ENCODE measurements at regions not wholly inside any gene's neighbourhood (a gene's known extent, or its start where the extent isn't known, plus 50 kb on each side); places are given as distances from the start of the nearest gene placed in this dataset.
"Not testable (repeated sequence)": the region's sequence is repeated elsewhere in the genome, so short reads cannot be mapped to it uniquely, and the experiment has no call there.

GRCh38 chr16:86337581-86338402 lies 172.5 kb upstream of the FOXF1 start:
- DNase-seq = no peak

DNA sequence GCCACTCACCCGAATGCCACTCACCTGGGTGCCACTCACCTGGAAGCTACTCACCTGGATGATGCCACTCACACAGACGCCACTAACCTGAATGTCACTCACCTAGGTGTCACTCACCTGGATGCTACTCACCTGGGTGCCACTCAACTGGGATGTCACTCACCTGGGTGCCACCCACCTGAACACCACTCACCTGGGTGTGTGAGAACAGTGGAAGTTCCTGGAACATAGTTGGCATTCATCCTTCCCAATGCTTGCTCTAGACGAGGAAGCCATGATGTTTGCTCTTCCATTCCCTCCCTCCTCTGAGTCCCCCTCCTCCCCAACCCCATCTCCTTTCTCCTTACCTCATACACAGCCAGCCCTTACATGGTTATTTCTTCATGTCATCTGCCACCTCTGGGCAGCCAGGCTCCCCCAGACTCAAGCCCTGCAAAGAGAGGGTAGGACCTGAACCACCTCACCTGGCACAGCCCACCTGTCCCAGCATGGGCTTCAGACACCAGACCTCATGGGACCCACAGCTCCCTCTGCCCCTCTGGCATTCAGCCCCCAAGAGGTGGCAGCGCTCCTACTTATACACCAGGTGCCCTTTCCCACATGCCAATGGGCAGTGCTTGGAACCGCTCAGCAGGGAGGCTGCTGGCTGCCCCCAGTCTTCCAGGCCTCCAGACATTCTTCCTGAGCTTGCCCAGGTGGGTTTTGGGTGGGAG lies 171.8 kb upstream of the FOXF1 start:
- no peak for DNase-seq

GRCh38 chr16:86342161-86342834 lies 168.0 kb upstream of the FOXF1 start:
- DNase-seq = no peak

GRCh38 chr16:86343027-86343795 lies 167.1 kb upstream of the FOXF1 start:
- no peak for DNase-seq

- no peak for DNase-seq
Observed at GRCh38 chr16:86343796-86344585, 166.3 kb upstream of the FOXF1 start.

- no peak for DNase-seq
Observed at GRCh38 chr16:86344586-86344871, 165.8 kb upstream of the FOXF1 start.

DNA sequence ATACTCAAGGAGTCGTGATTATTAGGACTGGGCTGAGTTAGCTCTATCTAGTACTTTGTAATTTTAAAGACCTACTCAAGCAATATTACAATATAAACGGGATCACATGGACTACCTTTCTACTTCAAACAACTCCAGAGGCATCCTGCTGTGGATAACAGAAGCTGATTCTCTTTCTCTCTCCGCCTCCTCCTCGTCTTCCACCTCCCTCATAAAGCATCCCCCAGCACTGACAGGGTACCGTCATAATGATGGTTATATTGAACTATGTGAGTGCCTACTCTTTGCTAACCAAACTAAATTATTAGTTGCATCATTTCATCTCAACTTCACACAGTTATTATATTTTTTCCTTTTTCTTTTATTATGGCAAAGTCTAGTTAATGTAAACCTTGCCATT lies 165.4 kb upstream of the FOXF1 start:
- DNase-seq = no peak

GRCh38 chr16:86345516-86345915 lies 164.8 kb upstream of the FOXF1 start:
- no peak for DNase-seq

GRCh38 chr16:86346034-86346433 lies 164.3 kb upstream of the FOXF1 start:
- DNase-seq = no peak

DNA sequence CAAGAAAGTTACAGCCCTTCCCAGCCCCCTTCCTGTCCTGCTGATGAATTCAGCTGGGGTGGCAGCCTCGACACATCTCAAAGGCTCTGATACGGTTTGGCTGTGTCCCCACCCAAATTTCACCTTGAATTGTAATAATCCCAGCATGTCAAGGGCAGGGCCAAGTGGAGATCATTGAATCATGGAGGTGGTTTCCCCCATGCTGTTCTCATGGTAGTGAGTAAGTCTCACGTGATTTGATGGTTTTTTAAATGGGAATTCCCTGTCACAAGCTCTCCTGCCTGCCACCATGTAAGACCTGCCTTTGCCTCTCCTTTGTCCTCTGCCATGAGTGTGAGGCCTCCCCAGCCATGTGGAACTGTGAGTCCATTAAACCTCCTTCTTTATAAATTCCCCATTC lies 163.2 kb upstream of the FOXF1 start:
- DNase-seq = no peak

GRCh38 chr16:86347916-86348555 lies 162.3 kb upstream of the FOXF1 start:
- no peak for DNase-seq

DNA sequence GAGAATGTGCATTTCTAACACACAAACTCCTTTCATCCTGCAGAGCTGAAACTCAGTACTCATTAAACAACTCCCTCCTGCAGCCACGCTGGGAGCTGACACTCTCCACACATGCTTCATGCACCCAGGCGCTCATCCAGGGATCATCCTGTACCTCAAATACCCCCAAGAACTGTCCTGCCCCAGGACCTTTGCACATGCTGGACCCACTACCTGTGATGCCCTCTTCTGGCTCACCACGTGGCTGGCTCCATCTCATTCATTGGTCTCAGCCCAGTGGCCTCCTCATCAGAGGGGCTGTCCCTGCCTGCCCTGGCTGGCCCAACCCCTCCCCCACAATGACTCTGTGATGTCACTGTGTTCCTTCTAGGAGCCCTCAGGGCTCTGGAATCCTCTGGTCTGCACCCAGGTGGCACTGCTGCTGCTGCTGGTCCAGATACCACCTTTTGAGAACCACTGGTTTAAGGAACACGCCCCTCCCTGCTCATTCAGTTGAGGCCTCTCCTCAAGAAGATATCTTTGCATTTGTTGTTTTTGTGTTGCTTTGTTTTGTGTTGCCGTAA lies 160.9 kb upstream of the FOXF1 start:
- DNase-seq = no peak

- no peak for DNase-seq
Observed at GRCh38 chr16:86350289-86350688, 160.0 kb upstream of the FOXF1 start.

DNA sequence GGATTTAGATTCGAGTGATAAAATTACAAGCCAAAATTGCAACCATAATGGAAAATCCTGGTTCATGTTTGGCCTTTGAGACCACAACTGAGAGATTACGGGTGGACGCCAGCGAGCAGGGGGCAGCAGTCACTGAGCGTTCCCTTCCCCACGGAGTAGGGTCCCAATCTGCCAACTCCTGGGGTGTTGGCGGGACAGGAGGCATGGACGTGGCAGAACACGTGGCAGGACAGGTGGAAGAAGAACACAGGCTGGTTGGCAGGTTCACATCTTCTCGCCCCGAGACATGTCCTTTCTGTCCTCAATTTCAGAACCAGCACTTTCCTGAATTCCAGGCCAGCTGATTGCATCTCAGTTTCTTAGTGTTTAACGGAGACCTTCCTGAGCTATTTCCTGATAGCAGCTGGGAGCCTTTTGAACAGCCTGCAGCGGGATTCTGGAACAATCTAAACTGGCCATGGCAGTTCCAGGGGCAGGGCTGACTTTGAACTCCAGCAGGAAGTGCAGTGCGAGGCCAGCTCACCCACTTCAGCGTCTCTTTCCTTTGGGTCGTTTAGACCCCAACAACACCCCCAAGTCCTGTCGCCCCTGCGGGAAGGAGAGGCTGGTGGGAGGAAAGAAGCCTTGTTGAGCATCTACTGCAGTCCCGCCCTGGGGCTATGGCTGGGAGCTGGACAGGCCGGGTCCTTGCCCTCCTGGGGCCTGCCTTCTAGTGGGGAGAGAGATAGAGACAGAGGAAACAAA lies 159.1 kb upstream of the FOXF1 start:
- no peak for DNase-seq

DNA sequence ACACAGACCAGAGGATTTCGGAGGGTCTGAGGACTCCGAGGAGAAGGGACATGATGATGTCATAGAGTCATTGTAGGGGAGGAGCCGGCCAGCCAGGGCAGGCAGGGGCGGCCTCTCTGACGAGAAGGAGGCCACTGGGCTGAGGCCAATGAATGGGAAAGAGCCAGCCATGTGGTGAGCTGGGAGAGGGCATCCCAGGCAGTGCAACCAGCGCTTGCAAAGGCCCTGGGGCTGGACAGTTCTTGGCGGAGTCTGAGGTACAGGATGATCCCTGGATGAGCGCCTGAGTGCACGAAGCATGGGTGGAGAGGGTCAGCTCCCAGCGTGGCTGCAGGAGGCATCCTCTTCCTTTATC lies 158.6 kb upstream of the FOXF1 start:
- DNase-seq = not testable (repeated sequence)

DNA sequence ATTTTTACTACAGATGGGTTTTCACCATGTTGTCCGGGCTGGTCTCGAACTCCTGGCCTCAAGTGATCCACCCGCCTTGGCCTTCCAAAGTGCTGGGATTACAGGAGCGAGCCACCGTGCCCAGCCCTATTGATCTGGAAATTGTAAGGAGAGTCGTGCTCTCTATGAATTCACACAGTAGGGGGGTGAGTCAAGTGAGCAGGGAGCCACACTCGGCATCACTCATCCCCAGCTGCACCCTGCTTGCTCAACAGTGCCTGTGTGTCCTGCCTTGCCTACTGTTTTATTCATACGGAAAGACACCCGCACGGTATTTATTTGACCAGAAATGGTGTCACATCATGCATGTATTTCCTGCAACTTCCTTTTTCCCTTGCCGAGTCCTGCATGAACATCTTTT lies 157.2 kb upstream of the FOXF1 start:
- DNase-seq = no peak

DNA sequence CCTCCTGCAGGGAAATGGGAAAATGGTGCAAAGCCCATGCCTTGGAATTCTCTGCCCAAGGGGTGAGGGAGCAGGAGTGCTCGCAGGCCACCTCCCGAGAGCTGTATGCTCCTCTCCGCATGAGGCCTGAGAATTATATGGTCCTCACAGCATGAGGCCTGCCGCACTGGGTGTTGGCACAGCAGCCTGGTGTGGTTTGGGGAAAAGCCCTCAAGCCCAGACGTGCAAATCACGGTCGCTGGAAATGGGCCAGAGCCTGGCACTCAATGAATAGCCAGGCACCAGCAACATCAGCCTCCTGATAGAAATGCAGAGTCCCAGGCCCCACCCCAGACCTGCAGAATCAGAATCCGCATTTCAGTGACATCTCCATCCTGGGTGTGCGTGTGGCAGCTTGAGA lies 156.4 kb upstream of the FOXF1 start:
- no peak for DNase-seq

GRCh38 chr16:86354641-86355513 lies 155.4 kb upstream of the FOXF1 start:
- no peak for DNase-seq

GRCh38 chr16:86355531-86355930 lies 154.8 kb upstream of the FOXF1 start:
- DNase-seq = no peak

GRCh38 chr16:86355951-86356350 lies 154.4 kb upstream of the FOXF1 start:
- DNase-seq = no peak
